ENCODE measurements at regions not wholly inside any gene's neighbourhood (a gene's known extent, or its start where the extent isn't known, plus 50 kb on each side); places are given as distances from the start of the nearest gene placed in this dataset.

DNA sequence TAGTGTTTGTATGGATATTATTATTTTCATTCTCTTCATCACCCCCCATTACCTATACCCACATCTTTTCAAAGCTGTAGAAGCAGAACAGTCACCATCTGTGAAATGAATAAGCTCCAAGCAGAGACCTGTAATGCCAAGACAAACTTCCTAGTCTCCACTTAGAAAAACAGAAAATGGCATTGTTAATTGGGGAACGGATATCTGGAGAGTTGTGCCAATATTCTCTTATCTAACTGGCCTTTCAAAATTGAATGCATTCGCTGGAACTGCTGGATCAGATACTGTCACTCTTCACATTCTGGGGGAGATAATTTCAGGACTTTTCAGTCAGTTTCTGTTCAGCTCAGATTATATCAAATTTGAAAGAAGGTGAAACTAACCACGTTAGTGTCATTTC lies 464.4 kb upstream of the GOT2 start:
- TF ChIP-seq GATA2 (IDR thresholded peaks at IDR 0.05; ENCODE audit: low read depth, low read length) (peak; percentile 65; the same call in 1 of the 2 replicates), GATA3 (IDR thresholded peaks at IDR 0.05; ENCODE audit: low read depth, low read length) (no peak)

DNA sequence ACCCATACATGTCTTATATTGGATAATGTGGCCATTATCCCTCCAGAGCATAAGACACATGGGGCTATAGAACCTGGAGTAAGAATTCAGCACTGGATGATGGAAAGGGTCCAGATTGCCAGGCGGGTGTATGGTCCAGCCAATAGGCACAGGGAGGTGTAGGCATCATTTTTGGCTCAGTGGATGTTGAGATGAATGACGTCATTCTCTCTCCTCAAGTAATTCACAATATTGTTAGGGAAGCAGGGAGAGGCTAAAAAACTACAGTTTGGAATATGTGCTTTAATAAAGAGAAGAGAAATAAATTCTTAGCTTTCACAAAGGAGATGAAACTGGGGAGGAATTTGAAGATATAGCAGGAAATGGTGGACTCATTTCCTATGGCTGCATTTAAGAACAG lies 461.1 kb upstream of the GOT2 start:
- no peak for TF ChIP-seq GATA2 (IDR thresholded peaks at IDR 0.05; ENCODE audit: low read depth, low read length)
- TF ChIP-seq GATA3 (IDR thresholded peaks at IDR 0.05; ENCODE audit: low read depth, low read length), result no peak

DNA sequence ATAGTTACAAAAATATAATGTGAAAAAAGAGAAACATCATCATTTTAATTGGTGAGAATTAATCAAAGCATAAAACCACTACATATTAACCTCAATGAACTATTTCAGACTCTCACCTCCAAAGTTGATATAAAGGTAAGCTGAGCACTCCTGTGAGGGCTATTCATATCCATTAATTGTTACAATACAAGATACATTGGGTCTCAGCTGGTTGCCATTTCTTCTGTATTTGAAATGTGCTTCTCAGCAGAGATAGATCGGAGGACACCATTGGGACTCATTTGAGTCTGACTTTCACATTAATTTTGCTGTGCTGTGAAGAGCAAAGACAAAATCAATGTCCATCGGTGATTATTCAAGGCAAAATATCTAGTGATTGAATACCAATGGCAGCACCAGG lies 459.5 kb upstream of the GOT2 start:
- TF ChIP-seq GATA3 (IDR thresholded peaks at IDR 0.05; ENCODE audit: low read depth, low read length), result no peak
- no peak for TF ChIP-seq GATA2 (IDR thresholded peaks at IDR 0.05; ENCODE audit: low read depth, low read length)

DNA sequence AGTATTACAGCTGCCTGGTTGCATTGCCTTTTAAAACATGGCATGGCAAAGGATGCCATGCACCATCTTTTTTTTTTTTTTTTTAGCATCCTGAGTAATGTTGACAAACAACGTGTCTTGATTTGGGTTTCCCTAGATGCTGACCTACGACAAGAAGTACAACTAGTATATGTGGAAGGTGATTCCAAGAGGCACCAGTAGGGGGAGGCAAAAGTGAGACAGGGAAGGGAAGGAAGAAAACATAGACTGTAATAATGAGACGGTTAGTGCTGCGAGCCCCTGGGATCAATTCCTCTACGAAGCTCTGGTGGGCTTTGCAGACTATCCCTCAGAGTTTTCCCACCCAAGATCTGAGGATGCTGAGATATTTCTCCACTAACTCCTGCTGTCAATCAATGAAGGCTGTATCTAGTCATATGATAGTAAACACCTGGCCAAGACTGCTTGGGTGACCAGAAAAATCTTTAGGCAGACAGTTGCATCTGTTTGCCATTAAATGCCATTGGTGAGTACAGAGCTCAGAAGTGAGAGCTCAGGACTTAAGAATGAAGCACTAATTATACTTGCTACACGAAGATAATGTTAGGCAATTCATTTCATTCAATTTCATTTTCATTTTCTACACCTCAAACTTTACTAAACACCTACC lies 458.6 kb upstream of the GOT2 start:
- TF ChIP-seq GATA2 (IDR thresholded peaks at IDR 0.05; ENCODE audit: low read depth, low read length) (no peak), GATA3 (IDR thresholded peaks at IDR 0.05; ENCODE audit: low read depth, low read length) (no peak)

DNA sequence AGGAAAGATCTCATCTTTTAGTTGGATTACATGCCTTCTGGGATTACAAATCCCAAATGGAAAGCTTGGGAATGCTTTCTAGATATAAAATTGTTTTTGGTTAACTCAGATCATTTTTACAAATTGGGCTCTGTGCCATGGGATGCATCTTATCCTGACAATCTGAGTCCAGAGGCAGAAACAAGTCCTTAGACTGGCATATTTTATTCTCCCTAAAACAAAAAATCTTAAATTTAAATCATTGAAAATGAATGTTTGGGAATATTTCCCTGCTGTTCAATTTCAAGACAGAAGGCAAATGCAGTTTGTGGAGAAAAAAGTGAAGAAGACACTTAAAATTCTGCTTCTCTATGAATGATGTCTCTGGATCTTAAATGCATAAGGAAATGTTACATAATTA lies 456.6 kb upstream of the GOT2 start:
- TF ChIP-seq GATA2 (IDR thresholded peaks at IDR 0.05; ENCODE audit: low read depth, low read length) (no peak), GATA3 (IDR thresholded peaks at IDR 0.05; ENCODE audit: low read depth, low read length) (no peak)

DNA sequence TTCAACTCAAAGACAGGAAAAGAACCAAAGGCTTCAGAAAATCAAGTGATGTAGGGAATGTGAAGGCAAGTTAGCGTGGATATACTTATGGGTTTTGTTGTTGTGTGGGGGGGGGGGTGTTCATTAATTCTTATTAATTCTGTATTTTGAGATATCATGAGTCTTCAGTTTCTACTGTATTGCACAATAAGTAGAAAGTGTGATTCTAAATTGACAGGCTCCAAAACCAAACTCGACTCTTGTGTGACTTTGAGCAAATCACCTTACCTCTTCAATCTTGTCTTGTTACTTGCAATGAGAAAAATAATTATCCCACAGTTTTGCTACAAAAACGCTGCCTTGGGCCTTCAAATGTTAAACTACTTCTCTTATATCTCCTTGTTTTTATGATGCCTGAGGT lies 453.9 kb upstream of the GOT2 start:
- TF ChIP-seq GATA3 (IDR thresholded peaks at IDR 0.05; ENCODE audit: low read depth, low read length) (no peak), GATA2 (IDR thresholded peaks at IDR 0.05; ENCODE audit: low read depth, low read length) (no peak)

DNA sequence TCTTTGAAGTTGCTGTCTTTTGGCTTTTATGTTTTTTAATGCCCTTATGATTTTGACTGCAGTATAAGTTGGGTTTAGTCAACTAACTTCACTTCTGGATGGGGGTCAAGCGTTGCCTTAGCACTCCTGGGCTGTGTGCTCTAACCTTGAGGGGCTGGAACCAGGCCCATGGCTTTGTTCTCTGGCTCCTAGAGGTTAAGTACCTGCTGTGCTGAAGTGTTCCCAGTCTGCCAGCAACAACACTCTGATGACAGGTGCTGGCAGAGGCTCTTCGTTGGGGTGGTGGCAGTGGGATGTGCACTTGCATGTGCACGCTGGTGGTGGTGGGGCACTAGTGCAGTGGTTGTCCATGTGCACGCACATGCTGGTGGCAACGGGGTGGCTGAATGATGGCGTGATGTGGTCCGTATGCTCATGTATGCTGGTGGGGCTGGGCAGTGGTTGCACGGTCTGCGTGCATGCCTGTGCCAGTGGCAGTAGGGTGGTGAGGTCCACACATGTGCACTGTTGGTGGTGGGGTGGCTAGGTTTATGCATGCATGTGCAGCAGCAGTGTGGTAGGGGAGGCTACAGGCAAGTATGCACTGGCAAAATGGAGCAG lies 447.8 kb upstream of the GOT2 start:
- TF ChIP-seq GATA2 (IDR thresholded peaks at IDR 0.05; ENCODE audit: low read depth, low read length) (no peak), GATA3 (IDR thresholded peaks at IDR 0.05; ENCODE audit: low read depth, low read length) (no peak)

DNA sequence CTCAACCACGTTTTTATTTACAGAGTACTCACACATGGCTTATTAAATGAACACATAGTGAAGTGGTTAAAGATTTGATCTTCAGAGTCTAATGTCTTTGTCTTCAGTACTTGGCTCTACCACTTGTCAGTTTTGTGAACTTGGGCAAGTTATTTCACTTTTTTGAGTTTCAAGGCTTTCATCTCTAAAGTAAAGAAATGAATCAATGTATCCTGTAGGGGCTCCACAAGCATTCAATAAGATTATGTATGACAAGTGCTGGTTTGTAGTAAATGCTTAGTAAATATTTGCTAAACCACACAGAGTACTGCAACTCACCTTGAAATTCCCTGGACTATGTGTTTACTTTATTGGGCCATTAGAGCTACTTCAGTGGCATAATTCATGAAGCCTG lies 446.0 kb upstream of the GOT2 start:
- TF ChIP-seq GATA2 (IDR thresholded peaks at IDR 0.05; ENCODE audit: low read depth, low read length) (no peak), GATA3 (IDR thresholded peaks at IDR 0.05; ENCODE audit: low read depth, low read length) (no peak)

DNA sequence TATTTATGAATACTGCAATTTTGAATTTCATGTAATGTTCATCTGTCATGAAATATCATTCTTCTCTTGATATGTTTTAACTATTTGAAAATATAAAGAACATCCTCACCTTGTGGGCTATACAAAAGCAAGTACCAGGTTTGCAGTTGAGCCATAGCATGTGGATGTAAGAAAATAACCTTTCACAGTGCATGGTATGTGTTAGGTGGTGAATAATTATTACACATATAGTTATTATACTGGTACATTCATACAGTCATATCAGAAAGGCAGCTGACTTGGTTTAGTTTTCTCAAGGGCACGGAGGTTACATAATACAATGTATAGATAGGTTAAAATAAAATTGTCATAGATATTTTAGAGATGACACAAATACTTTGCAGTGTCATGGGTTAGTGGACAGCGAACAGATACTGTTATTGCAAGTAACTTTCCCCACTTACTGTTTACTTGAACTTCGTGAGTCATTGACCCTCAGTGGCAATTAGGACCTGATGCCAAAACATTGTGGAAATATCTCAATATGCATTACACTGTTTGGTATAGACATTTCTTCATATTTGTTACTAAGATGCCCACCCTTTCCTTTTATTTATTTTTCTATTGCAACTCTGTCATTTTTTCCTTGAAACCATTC lies 445.4 kb upstream of the GOT2 start:
- TF ChIP-seq GATA3 (IDR thresholded peaks at IDR 0.05; ENCODE audit: low read depth, low read length) (no peak), GATA2 (IDR thresholded peaks at IDR 0.05; ENCODE audit: low read depth, low read length) (no peak)

DNA sequence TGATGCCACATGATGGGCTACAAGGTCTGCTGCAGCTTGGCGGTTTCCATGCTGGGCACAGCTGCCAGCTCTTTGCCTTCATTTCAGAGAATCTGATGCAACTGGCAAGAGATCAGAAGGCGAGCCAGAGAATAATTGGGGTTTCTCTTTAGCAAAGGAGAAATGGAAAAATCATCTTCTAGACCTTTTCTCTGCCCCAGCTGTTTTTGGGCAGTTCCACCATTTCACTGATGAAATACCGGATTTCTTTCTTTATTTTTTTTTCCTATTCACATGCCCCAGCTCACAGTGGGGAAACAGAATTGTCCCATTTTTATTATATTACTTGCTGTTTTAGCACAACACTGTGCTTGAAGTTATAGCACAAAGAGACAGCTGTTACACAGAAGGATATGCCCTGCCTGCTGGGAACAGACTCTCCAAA lies 439.3 kb upstream of the GOT2 start:
- TF ChIP-seq GATA2 (IDR thresholded peaks at IDR 0.05; ENCODE audit: low read depth, low read length) (no peak), GATA3 (IDR thresholded peaks at IDR 0.05; ENCODE audit: low read depth, low read length) (no peak)

DNA sequence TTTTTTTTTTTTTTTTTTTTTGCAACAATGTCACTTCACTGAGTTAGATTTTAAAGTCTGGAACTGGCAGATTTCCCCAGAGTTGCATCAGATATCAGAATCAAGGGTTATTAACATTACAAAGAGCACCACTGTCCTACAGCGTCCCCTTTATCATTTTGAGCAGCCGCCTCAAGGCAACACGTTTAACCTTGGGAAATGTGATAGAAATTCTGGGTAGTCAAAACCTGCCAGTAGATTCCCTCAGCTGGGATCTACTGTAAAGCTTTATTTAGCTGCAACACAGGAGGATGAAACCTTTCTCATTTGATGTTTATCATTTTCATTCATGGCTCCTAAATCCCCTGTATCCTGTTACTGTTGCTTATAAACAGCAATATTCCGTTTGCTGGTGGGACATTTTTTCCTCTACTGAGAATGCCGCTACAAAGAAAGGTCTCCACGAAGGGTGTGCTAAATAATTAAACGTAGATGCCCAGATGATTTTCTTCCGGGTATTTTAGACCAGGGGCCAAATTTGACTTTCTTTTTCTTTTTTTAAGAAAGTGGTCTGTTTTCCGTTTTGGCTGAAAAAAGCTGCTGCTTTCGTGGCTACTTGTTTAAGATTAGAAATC lies 436.1 kb upstream of the GOT2 start:
- TF ChIP-seq GATA3 (IDR thresholded peaks at IDR 0.05; ENCODE audit: low read depth, low read length) (peak; percentile 21), GATA2 (IDR thresholded peaks at IDR 0.05; ENCODE audit: low read depth, low read length) (peak; percentile 69)

DNA sequence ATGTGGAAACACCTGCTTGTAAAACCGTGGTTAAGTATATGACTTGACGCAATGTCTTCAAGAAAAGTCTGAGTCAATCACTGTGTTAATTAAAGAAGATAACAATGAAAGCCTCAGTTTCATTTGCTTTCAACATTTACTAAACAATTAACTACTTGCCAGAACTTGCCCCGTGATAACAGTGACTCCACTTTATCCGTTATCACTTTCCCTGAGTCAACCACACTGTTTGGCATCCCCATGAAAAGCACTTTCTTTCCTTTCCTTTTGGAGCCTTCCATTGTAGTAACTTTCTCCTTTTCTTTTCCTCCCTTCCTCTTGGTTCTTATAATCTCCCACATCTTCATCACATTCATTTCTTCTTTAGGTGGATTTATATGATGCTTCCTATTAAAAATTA lies 435.1 kb upstream of the GOT2 start:
- TF ChIP-seq GATA2 (IDR thresholded peaks at IDR 0.05; ENCODE audit: low read depth, low read length), result no peak
- TF ChIP-seq GATA3 (IDR thresholded peaks at IDR 0.05; ENCODE audit: low read depth, low read length), result no peak

DNA sequence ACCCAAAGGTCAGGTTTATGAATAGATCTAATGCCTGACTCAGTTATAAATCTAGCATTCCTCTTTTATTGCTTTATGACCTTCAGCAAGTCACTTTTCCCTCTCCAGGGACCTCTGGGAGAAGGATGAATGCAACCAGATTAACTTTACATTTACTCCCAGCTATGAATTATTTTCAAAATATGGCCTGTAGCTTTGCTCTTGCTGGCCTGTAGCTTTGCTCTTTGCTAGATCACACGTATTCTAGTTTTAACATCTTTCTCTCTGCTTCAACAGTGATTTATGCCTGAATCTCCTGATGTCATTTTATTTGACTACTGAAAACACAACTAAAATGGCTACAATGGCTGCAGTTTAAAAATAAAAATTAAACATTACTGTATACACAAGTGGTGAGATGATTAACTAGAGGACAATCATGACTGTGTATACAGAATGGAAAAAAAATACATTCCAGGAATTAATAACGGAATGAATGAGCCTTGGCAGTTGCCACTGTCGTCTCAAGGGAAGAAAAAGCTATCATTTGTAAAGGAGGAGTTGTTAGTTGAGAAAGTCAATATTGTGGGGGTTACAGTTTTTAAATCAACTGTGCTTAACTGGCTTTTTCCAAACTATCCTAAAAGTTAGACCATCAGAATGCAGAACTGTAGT lies 434.5 kb upstream of the GOT2 start:
- TF ChIP-seq GATA2 (IDR thresholded peaks at IDR 0.05; ENCODE audit: low read depth, low read length) (no peak), GATA3 (IDR thresholded peaks at IDR 0.05; ENCODE audit: low read depth, low read length) (no peak)

DNA sequence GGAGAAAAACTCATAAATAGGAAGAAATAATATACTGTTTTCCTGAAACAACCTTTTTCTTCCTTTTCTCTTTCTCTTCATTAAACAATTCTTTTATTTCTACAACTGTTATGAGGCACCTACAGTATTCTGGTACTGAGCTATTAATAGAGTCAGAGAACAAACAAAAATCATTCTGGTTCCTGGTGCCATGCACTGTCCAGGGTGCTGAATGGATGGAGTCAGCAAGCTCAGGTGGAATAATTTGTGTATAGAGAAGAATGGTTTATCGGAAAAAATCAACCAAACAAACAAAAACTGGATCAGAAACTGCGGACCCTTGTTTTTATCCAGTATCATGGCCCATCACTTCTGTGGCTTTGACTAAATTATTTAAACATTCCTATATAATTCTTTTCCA lies 430.3 kb upstream of the GOT2 start:
- TF ChIP-seq GATA3 (IDR thresholded peaks at IDR 0.05; ENCODE audit: low read depth, low read length) (no peak), GATA2 (IDR thresholded peaks at IDR 0.05; ENCODE audit: low read depth, low read length) (no peak)

All from SH-SY5Y (cell line).